HG03025 (cell line): ENCODE measurements at regions not wholly inside any gene's neighbourhood (a gene's known extent, or its start where the extent isn't known, plus 50 kb on each side); places are given as distances from the start of the nearest gene placed in this dataset.
"Not testable (repeated sequence)": the region's sequence is repeated elsewhere in the genome, so short reads cannot be mapped to it uniquely, and the experiment has no call there.

Experiments used
- ATAC-seq: cut with Tn5 transposase; IDR thresholded peaks from one replicate; pipeline ENCODE4 v1.9.1; 2021; ENCODE audit warnings: mild to moderate bottlenecking, moderate library complexity; ENCODE audit not compliant: unreplicated experiment, low FRiP score

DNA sequence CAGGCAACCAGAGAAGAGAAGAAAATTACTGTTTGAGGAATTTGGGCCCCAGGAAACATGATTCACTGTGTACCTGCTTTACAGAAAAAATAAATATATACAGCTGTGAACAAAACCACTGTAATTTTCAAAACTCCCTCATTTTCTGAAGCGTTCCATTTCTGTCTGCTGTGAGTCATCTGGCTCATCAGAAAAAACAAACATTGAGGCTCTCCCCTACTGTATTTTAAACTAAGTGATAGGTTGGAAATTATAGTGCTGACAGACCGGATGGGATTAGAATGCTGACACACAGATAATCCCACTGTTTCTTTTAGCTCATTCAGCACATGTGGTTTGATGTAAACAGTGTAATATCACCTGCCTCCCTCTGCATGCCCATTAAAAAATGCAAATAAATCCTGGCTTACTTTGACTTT, 847.0 kb downstream of the TRIML1 start:
- ATAC-seq: no peak

DNA sequence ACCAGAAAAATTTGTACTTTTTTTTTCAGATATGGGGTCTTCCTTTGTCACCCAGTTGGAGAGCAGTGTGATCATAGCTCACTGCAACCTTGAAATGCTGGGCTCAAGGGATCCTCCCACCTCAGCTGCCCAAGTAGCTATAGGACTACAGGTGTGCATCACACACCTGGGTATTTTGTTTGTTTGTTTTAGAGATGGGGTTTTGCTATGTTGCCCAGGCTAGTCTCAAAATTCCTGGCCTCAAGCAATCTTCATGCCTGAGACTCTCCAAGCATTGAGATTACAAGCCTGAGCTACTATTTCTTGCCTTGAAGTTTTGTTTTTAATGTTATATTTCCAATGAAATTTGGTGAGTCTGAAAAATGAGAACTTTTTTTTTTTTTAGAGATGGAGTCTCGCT, 847.8 kb downstream of the TRIML1 start:
- no peak for ATAC-seq

DNA sequence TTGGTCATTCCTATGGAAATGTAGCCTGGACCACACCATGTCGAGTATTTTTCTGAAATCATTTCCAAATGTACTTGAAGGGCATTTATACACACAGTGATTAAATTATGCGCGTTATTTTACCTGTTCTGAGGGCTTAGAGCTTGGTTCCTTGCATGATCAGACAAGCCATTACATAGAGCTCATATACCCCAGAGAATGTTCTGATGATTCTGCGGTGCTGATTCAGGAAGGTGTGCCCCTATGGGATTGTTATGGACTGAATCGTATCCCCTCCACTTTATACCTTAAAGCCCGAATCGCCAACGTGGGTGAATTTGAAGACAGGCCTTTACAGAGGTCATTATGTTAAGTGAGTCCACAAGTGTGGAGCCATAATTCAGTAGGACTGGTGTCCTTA, 848.9 kb downstream of the TRIML1 start:
- ATAC-seq: no peak

DNA sequence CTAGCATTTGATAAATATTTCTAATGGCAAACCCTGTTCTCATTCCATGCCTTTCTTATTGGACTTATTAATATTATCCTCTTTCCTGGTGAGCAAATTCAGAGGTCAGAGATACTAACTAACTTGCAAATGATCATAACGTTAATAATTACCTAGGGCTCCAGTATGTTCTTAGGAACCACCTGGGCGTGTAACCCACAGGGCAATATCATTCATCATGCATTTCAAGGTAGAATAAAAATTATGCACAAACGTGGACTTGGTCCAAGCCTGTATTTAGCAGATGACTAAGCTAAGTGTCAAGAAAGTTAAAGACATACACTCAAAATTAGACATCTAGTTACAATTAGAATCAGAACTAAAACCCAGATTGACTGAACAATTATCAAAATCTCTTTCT, 850.1 kb downstream of the TRIML1 start:
- no peak for ATAC-seq

DNA sequence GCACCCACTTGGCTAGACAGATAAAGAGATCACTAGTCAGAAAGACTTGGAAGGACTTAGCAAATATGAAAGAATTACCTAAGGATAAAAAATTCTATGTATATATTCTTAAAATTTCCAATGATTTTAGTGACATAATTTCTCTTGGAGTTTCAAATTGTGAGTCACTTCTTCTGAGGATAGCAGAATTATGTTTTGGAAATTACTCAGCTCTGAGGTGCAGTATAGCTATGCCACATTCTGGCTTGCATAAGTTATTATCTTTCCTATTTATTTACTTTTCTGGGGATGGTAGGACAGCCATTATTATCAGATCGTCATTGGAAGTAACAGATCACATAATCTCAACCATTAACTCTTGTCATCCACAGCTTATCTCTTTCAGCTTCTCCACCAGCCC, 853.5 kb downstream of the TRIML1 start:
- no peak for ATAC-seq

DNA sequence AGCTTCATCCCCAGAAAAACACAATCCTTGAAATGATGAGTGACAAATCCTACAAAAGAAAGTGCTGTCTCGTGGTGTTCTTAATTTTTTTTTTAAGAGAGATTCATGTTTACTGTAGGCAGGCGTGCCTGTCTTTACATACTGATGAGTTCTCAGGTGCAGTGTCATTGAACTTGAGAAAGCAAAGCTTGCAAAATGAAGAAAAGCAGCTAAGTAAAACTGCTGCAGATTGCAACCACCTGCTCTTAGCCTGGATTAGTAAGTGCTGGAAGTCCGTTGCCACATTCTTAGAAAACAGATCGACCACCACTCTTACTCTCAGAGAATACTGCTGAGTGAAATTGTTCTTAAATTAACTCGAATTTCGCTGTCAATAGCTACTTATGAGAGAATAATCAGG, 854.6 kb downstream of the TRIML1 start:
- ATAC-seq: no peak

DNA sequence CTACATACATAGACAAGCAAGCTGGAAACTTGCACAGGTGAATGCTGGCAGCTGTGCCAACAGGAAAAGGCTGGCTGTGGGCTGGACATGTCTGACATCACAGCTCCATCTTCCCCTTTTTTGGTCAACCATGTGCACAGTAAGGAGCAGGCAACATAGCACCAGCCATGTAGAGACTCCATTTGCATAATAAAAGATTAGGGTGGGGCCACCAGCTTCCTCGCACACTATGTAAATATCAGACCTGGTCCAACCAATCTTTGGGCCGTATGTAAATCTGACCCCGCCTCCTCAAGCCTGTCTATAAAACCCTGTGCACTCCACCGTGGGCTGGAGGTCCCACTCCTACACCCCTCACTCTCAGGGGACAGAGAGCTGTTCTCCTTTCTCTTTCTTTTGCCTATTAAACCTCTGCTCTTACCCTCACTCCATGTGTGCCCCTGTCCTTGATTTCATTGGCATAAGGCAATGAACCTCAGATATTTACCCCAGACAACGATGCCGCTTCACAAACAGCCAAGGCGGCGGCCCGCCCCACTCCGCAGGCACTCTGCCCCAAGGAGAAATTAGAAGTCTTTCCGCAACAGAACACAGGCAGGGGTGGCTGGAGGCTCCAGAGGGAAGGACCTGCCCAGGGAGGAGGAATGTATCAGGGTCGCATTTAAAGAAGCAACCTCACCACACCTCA, 862.2 kb downstream of the TRIML1 start:
- ATAC-seq: no peak

DNA sequence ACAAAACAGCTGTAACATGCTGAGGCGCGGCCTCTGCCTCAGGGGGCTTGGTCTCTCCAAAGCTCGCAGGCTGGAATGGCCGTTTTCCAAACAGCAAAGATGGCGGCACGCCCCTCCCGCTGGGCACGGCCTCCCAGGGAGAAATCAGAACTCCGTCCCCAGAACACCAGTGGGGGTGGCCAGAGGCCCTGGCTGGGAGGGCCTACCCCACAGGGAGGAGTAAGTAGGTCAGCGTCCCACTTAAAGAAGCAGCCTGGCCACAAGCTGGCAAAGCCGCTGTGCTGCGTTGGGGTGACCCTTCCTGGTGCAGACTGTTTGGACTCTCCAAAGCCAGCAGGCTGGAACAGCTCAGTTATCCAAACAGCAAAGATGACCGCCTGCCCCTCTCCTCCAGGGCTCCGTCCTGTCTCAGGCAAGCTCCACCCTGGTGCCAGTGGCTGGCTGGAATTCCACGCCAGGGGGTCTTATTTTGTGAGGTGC, 862.8 kb downstream of the TRIML1 start:
- no peak for ATAC-seq

DNA sequence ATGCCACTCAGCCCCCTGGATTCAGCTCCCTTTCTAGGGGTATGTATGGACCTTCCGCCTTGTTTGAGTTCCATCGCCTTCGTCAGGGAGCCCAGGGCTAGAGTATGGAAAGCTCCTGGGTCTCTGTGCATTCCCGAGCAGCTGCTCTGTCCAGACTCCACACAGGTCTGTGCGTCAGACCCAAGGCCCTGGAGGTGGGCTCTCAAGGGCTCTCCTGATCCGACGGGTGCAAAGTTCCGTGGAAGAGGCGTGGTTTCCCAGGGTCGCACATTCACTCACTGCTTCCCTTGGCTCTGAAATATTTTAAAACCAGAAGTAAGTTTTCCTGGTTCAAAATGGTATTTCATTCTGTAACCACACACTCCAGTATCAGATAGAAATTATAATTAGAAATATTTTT, 863.2 kb downstream of the TRIML1 start:
- no peak for ATAC-seq

DNA sequence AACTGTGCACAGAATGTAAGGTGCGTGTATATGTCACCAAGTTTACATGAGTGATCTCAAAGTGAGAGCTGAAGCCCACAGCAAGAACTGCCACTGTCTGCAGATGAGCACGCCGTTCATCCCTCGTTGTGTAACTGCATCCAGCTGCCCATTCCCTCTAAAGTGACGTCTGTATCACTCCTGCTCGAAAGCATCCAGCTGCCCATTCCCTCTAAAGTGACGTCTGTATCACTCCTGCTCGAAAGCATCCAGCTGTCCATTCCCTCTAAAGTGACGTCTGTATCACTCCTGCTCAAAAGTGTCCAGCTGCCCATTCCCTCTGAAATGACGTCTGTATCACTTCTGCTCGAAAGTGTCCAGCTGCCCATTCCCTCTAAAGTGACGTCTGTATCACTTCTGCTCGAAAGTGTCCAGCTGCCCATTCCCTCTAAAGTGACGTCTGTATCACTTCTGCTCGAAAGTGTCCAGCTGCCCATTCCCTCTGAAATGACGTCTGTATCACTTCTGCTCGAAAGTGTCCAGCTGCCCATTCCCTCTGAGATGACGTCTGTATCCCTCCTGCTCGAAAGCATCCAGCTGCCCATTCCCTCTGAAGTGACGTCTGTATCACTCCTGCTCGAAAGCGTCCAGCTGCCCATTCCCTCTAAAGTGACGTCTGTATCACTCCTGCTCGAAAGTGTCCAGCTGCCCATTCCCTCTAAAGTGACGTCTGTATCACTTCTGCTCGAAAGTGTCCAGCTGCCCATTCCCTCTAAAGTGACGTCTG, 871.4 kb downstream of the TRIML1 start:
- ATAC-seq: not testable (repeated sequence)

DNA sequence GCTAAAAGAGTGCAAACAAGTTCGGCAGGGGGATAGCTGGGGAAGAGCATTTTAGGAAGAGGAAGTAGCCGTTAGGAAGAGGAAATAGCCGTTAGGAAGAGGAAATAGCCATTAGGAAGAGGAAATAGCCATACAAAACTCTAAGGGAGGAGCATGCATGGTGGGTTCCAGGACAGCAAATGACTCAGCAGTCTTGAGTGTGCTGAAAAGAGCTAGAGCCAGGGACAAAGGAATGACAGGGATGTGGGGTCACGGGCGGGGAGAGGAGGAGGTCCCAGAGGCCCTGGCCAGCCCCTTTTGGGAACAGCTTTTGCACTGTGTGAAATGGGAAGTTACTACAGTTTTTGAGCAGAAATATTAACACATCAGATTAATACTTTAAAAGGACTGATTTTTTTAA, 882.6 kb downstream of the TRIML1 start:
- no peak for ATAC-seq

DNA sequence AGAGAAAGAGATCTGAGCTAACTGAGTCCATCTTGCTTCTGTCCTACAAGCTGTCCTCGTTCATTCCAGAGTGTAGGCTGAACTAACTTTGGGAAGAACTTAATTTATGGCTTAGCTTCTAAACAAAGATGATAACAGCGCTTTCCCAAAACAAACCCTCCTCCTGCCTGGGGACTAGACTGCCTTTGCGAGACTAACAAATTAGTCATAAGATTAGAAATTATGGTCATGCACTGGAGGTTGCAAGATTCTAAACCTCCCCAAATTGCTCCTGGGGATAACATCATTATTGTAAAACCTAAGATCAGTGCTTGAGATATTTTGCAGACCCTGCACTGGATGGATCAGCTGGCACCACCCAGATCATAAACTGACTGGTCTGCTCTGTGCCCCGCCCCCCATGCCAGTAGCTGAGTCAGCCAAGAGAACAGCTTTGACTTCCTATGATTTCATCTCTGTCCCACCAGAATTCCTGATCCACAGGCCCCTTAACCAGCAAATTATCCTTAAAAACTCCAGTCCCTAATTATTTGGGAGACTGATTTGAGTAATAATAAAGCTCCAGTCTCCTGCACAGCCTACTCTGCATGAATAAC, 883.3 kb downstream of the TRIML1 start:
- no peak for ATAC-seq

DNA sequence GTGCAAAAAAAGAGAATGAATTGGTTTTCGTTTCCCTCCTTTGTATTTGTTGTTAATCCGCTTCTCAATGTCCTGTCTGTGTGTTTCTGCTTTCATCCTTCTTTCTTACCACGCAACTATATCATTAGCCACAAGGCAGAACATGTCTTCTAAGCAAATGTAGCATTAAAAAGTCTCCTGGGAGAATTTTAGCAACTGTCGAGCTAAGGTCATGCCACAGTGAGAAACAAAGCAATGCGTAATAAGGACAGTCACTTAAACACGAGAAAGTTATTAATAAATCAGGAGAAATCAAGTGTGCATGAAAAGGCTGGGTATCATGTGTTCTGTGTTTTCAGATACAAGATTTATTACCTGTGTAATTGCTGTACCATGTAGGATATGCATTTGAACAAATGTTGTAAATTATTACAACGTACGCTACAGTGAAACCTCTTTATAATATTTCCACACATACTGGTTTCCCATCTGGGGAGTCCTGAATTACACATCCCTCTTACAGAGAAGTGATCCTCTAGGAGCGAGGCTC, 890.8 kb downstream of the TRIML1 start:
- ATAC-seq: no peak

DNA sequence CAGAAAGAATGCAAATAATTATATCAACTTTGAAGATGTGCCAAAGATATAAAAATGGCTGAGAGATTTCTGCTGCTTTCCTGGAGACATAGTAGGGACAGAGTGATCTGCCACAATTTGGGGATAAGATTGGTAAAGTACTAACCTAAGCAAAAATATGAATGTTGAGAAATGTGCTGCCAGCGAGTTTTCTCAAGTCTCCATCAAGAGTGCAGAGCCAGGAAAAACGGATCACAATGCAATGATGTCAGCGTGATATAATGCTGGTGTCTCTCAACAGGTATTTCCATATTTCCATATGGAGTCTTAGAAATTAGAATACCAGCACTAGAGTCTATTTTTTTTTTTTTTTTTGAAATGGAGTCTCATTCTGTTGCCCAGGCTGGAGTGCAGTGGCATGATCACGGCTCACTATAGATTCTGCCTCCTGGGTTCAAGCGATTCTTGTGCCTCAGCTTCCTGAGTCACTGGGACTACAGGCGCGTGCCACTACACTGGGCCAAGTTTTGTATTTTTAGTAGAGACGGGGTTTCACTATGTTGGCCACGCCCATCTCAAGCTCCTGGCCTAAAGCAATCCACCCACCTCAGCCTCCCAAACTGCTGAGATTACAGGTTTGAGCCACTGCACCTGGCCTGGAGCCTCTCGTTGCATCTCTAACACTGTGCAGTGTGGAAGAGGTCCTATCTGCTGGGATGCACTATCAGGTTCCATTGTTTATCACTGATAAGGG, 893.5 kb downstream of the TRIML1 start:
- ATAC-seq: no peak

DNA sequence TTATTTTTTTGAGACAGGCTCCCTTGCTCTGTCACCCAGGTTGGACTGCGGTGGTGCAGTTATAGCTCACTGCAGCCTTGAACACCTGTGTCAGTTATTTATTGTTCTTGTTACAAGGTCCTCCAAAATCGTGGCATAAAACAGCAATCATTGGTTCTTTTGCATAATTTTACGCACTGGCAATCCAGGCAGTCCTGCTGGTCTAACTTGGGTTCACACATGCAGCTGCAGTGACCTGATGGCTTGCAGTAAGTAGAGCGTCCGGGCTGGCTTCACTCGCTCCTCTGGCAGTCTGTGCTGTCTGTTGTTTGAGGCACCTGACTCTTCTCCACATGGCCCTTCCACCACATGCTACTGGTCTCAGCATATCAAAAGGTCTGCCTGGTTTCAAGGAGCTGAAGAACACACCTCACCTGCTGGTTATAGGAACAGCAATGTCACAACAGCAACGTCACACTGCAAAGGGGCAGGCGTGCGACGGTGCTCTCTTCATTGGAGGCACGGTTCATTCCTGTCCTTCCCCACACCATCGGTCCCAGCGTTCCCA, 894.6 kb downstream of the TRIML1 start:
- ATAC-seq: no peak

DNA sequence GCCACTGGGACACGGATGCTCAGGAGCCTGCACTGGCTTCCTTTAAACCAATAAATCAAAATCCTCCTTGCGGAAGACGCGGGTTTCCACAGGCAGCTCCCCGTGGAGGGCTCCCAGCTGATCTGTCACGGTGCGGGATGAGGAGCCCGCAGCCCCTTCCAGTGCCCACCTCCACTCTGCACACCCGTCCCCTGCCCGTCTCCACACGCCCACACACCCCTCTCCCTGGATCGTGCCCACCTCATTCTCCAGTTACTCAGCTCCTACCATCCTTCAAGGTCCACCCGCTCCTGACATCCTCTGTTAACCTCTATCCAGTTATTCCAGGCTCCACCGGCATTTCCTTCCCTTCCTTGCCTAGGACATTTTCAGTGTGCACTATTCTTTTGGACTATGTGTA, 895.9 kb downstream of the TRIML1 start:
- no peak for ATAC-seq

DNA sequence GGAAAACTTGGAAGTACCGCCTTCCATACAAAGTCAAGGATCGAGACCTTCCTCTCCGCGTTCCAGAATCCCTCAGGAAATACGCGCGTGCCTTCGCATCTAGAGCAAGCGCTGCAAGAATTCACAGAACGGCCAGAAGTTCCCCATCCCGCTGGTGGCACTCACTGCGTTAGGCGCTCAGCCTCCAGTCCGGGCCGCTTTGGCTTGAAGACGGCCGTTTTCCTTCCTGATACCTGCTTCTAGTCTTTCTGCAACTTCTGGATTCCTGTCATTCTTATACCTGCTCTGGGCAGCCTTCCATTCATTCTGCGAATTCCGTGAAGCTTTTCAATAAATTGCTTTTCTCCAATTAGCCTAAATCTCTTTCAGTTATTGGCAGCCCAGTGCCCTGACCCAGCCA, 896.4 kb downstream of the TRIML1 start:
- no peak for ATAC-seq

DNA sequence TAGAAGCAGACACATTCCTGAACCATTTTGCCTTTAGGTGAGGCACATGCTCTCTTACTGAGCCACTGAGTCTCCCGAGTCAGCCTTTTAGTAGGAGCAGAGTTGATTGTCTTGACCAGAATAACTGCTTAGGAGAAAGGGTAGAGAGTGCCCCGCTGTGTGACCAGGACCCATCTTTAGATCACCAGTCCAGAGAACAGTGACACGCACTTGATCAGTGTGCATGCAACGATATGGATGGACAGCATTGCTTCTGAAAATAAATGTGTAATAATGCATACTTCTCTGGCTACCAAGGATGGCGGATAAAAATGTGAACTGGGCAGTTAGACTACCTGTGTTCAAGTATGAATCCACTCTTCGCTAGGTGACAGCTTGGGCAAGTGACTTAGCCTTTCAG, 897.7 kb downstream of the TRIML1 start:
- no peak for ATAC-seq

DNA sequence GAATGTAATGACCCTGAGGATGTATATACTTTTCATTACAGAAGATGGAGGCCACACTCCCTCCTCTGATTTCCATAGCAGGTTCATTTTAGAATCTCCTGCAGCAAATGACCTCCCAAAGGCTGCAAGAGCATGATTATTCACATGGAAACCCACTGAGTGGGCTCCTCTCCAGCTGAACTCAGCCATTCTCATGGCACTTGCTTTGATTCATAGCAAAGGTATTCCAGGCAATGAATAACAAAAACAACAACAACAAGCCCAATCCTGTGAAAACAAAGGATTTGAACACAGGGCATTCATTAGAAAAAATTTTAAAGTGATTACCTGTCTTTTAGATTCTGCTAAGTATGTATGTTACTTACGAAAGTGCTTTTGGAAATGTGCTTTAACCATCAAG, 894.0 kb upstream of the FRG1 start:
- no peak for ATAC-seq

DNA sequence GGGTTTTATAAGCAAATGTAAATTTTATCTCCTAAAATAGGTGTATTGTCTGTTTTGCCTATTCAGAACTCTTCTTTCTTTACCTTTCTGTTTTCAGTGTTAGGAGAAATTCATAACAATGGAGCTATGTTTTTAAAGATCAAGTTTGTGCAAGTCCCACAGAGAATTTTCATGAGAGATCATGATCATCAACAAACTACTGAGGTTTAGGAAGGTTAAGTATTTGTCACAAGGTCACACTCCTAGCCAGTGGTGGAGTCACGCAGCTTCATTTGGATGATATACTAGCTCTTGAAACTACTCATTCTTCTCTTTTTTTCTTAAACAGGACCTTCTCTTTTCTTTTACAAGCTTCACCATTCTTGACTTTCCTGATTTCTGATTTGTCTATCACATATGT, 892.6 kb upstream of the FRG1 start:
- no peak for ATAC-seq

DNA sequence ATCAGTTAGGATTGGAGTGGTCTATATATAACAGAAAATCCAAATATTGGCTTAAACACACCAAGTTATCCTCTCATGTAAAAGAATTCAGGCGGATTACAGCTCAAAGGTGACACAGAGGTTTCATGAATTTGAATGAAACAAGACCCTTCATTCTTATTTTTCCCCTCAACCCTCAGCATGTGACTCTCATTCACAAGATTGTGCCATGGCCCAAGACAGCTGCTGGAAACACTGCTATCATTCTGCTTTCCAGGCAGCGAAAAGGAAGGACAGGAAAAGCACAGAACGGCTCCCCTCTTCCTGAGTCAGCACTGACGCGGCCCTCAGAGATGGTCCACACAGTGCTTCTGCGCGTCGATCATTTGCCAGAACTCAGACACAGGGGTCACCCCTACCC, 891.0 kb upstream of the FRG1 start:
- no peak for ATAC-seq
